ENCODE measurements at regions not wholly inside any gene's neighbourhood (a gene's known extent, or its start where the extent isn't known, plus 50 kb on each side); places are given as distances from the start of the nearest gene placed in this dataset.

GRCh38 chr12:12007001-12007712, 63.6 kb upstream of the BCL2L14 start:
- peak; percentile 59 for DNase-seq (ENCODE audit: low read depth, low spot score)
- no peak for TF ChIP-seq RBBP5 (conservative IDR thresholded peaks at IDR 0.05)
- TF ChIP-seq SIX5 (IDR thresholded peaks at IDR 0.05; ENCODE audit: low read depth, low read length, severe bottlenecking) = no peak
- no peak for TF ChIP-seq USF1 (IDR thresholded peaks at IDR 0.05; ENCODE audit: borderline replicate concordance, extremely low read length, insufficient read depth, low read depth, low read length)
- TF ChIP-seq SKIL (IDR thresholded peaks at IDR 0.05; ENCODE audit: low read depth, poor library complexity, severe bottlenecking) = peak; percentile 84
- TF ChIP-seq FOS (IDR thresholded peaks at IDR 0.05; ENCODE audit: borderline replicate concordance, extremely low read depth, insufficient read length) = no peak
- TF ChIP-seq JUND (IDR thresholded peaks at IDR 0.05; ENCODE audit: low read depth, low read length) = 0 out of 2 replicates have a peak, but pooled peaks have one; percentile 29
- TF ChIP-seq ATF7 (IDR thresholded peaks at IDR 0.05; ENCODE audit: low read depth) = peak; percentile 70
- peak; percentile 47; the same call in 1 of the 2 replicates for TF ChIP-seq RELB (IDR thresholded peaks at IDR 0.05; ENCODE audit: low read depth)
- TF ChIP-seq USF2 (IDR thresholded peaks at IDR 0.05; ENCODE audit: borderline replicate concordance, low read depth, low read length) = no peak
- TF ChIP-seq NFYA (IDR thresholded peaks at IDR 0.05; ENCODE audit: borderline replicate concordance, low read depth, low read length) = no peak
- no peak for TF ChIP-seq NR2C2 (IDR thresholded peaks at IDR 0.05; ENCODE audit: borderline replicate concordance, control insufficient read depth, insufficient read length, low read depth)
- TF ChIP-seq SUZ12 (IDR thresholded peaks at IDR 0.05; ENCODE audit: unreplicated experiment) = no peak
- peak; percentile 49; the same call in 1 of the 2 replicates for TF ChIP-seq MTA3 (IDR thresholded peaks at IDR 0.05; ENCODE audit: borderline replicate concordance, low read length)
- TF ChIP-seq DPF2 (IDR thresholded peaks at IDR 0.05) = peak; percentile 80
- no peak for TF ChIP-seq ZBTB33 (IDR thresholded peaks at IDR 0.05)

More at GRCh38 chr12:12007001-12007712, 63.6 kb upstream of the BCL2L14 start:
- peak overlapping the region; percentile 31 for H3K4me2 ChIP-seq (ENCODE audit: control insufficient read depth, insufficient read depth)
- no peaks in the 10 kb centered on the region for H3K36me3 ChIP-seq (ENCODE audit: control insufficient read depth in 2 of 2, insufficient read depth in 2 of 2, low read length in 1 of 2)
- H3K27me3 ChIP-seq (replicated peaks in 1 of 2; ENCODE audit: control insufficient read depth in 2 of 2, insufficient read depth in 2 of 2, low read length in 1 of 2) = no peaks in the 10 kb centered on the region
- peak overlapping the region; percentile 90 for H3K27ac ChIP-seq (ENCODE audit: control insufficient read depth, insufficient read depth)
- in situ Hi-C loops (cut with MboI) = no loop called here
- no peak overlapping the region for H3K4me3 ChIP-seq
- no peaks in the 10 kb centered on the region for H3K9me3 ChIP-seq (replicated peaks; ENCODE audit: control insufficient read depth, insufficient read depth, low read length)
- ChIA-PET CTCF (interaction anchor here (0.7 to 5.0 kb wide), 10 partner anchors 8 to 427 kb away, joined by 3 to 79 read pairs (median 12); no protein-coding TSS in a partner anchor), SMC1A (ENCODE audit: uncharacterized antibody, unreplicated experiment) (interaction anchor here (0.7 to 5.5 kb wide), 9 partner anchors 18 to 428 kb away, joined by 4 to 70 read pairs (median 26); no protein-coding TSS in a partner anchor), POLR2A (interaction anchor here (0.9 to 4.7 kb wide), 2 partner anchors 25 to 26 kb away, joined by 3 to 33 read pairs; no protein-coding TSS in a partner anchor), RAD21 (ENCODE audit: unreplicated experiment) (interaction anchor here (3.3 to 5.0 kb wide), 4 partner anchors 26 to 279 kb away, joined by 16 to 98 read pairs (median 30); no protein-coding TSS in a partner anchor)
- BruUV-seq (replicated peaks) = no TSS peak
- 9% methylated on average over 7 of the region's 7 CpGs for WGBS (ENCODE audit: insufficient coverage, insufficient replicate concordance, low lambda C conversion rate, missing lambda C conversion rate)
- ATAC-seq (peak; percentile 1), FAIRE-seq (no peak)
- peak overlapping the region; percentile 41; the same call in 1 of the 2 replicates for H3K9ac ChIP-seq (ENCODE audit: control insufficient read depth, insufficient read depth, low read length)
- no peaks in the 10 kb centered on the region for H4K20me1 ChIP-seq (ENCODE audit: control insufficient read depth, insufficient read depth)
- intact Hi-C loops (cut with micrococcal nuclease; ENCODE audit: unreplicated experiment) = loop anchor here (5.0 kb wide), 1 partner anchor 105 kb away; no protein-coding TSS in a partner anchor
- peak overlapping the region; percentile 69 for H2AFZ ChIP-seq (ENCODE audit: control insufficient read depth, low read depth, low read length)
- H3K4me1 ChIP-seq (ENCODE audit: control insufficient read depth, insufficient read depth, low read length) = peaks cover 51% of the 10 kb centered on the region
- H3K79me2 ChIP-seq (ENCODE audit: control insufficient read depth, insufficient read depth, low read length) = peaks cover 2% of the 10 kb centered on the region; the same call in 1 of the 2 replicates

Data from GM12878 (cell line).